Hepatocyte (in vitro differentiated cells): ENCODE measurements at regions not wholly inside any gene's neighbourhood (a gene's known extent, or its start where the extent isn't known, plus 50 kb on each side); places are given as distances from the start of the nearest gene placed in this dataset.

Experiments used
- CTCF ChIP-seq: fragments of 200-600 bp; sonication (generic); IDR thresholded peaks from 2 replicates; pipeline ENCODE4 v1.5.1; 2016; ENCODE audit warnings: antibody characterized with exemption, mild to moderate bottlenecking; ENCODE audit not compliant: poor library complexity
- EZH2 ChIP-seq: fragments of 200-600 bp; sonication (generic); IDR thresholded peaks from 2 replicates; pipeline ENCODE4 v1.6.1; 2016; ENCODE audit warnings: antibody characterized with exemption, mild to moderate bottlenecking, borderline replicate concordance
- EZH2phosphoT487 ChIP-seq: fragments of 200-600 bp; sonication (generic); IDR thresholded peaks from one replicate; pipeline ENCODE4 v1.6.1; 2018; ENCODE audit warnings: antibody characterized with exemption, mild to moderate bottlenecking, low read depth, moderate library complexity; ENCODE audit not compliant: unreplicated experiment, severe bottlenecking

- TF ChIP-seq CTCF (no peak), EZH2 (no peak), EZH2phosphoT487 (no peak)
Observed at GRCh38 chr3:180330440-180330839, 271.5 kb upstream of the TTC14 start.
